ENCODE measurements at regions not wholly inside any gene's neighbourhood (a gene's known extent, or its start where the extent isn't known, plus 50 kb on each side); places are given as distances from the start of the nearest gene placed in this dataset.

- no peak for TF ChIP-seq NR2C1 (IDR thresholded peaks at IDR 0.05)
- TF ChIP-seq CTCF (IDR thresholded peaks at IDR 0.05 in 2 of 3, conservative IDR thresholded peaks at IDR 0.05 in 1 of 3; ENCODE audit: control insufficient read depth in 2 of 3, extremely low read depth in 1 of 3, insufficient read depth in 1 of 3, low read depth in 3 of 3, low read length in 3 of 3) = no peak
- no peak for TF ChIP-seq RAD51 (IDR thresholded peaks at IDR 0.05)
- TF ChIP-seq TAF1 (IDR thresholded peaks at IDR 0.05; ENCODE audit: borderline replicate concordance, low read depth, low read length) = no peak
- no peak for TF ChIP-seq SREBF2 (IDR thresholded peaks at IDR 0.05; ENCODE audit: low read length)
- no peak for TF ChIP-seq ZNF24 (IDR thresholded peaks at IDR 0.05)
- TF ChIP-seq, protein P1, sequence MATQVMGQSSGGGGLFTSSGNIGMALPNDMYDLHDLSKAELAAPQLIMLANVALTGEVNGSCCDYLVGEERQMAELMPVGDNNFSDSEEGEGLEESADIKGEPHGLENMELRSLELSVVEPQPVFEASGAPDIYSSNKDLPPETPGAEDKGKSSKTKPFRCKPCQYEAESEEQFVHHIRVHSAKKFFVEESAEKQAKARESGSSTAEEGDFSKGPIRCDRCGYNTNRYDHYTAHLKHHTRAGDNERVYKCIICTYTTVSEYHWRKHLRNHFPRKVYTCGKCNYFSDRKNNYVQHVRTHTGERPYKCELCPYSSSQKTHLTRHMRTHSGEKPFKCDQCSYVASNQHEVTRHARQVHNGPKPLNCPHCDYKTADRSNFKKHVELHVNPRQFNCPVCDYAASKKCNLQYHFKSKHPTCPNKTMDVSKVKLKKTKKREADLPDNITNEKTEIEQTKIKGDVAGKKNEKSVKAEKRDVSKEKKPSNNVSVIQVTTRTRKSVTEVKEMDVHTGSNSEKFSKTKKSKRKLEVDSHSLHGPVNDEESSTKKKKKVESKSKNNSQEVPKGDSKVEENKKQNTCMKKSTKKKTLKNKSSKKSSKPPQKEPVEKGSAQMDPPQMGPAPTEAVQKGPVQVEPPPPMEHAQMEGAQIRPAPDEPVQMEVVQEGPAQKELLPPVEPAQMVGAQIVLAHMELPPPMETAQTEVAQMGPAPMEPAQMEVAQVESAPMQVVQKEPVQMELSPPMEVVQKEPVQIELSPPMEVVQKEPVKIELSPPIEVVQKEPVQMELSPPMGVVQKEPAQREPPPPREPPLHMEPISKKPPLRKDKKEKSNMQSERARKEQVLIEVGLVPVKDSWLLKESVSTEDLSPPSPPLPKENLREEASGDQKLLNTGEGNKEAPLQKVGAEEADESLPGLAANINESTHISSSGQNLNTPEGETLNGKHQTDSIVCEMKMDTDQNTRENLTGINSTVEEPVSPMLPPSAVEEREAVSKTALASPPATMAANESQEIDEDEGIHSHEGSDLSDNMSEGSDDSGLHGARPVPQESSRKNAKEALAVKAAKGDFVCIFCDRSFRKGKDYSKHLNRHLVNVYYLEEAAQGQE (IDR thresholded peaks at IDR 0.05; ENCODE audit: low read depth, low read length) = no peak
- TF ChIP-seq EZH2 (IDR thresholded peaks at IDR 0.05; ENCODE audit: borderline replicate concordance, control insufficient read depth, low read depth, low read length) = no peak
- TF ChIP-seq RFX5 (IDR thresholded peaks at IDR 0.05; ENCODE audit: low read depth, low read length) = no peak
- TF ChIP-seq, protein P2, sequence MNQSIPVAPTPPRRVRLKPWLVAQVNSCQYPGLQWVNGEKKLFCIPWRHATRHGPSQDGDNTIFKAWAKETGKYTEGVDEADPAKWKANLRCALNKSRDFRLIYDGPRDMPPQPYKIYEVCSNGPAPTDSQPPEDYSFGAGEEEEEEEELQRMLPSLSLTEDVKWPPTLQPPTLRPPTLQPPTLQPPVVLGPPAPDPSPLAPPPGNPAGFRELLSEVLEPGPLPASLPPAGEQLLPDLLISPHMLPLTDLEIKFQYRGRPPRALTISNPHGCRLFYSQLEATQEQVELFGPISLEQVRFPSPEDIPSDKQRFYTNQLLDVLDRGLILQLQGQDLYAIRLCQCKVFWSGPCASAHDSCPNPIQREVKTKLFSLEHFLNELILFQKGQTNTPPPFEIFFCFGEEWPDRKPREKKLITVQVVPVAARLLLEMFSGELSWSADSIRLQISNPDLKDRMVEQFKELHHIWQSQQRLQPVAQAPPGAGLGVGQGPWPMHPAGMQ (IDR thresholded peaks at IDR 0.05; ENCODE audit: borderline replicate concordance) = no peak
- no peak for TF ChIP-seq ZNF687 (IDR thresholded peaks at IDR 0.05)
- TF ChIP-seq SPI1 (IDR thresholded peaks at IDR 0.05; ENCODE audit: borderline replicate concordance, insufficient read depth, low read depth, low read length) = no peak
- no peak for TF ChIP-seq CHD2 (IDR thresholded peaks at IDR 0.05; ENCODE audit: borderline replicate concordance, low read depth, low read length)
Observed at GRCh38 chr4:137367620-137368019, 164.7 kb downstream of the PCDH18 start.
